ENCODE measurements at regions not wholly inside any gene's neighbourhood (a gene's known extent, or its start where the extent isn't known, plus 50 kb on each side); places are given as distances from the start of the nearest gene placed in this dataset.

DNA sequence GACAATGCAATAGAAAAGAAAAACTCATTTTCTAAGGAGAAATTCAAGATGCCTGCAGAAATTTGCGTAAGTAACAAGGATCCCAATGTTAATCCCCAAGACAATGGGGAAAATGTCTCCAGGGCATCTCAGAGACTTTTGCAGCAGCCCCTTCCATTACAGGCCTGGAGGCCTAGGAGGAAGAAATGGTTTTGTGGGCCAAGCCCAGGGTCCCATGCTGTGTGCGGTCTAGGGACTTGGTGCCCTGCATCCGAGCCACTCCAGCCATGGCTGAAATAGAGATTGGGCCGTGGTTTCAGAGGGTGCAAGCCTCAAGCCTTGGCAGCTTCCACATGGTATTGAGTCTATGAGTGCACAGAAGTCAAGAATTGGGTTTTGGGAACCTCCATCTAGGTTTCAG lies 103.9 kb upstream of the ACVR1 start:
- Histone ChIP-seq H3K36me3 (no peaks in the 10 kb centered on the region), H3K27ac (no peak overlapping the region), H3K9me3 (no peaks in the 10 kb centered on the region), H3K4me1 (no peaks in the 10 kb centered on the region), H3K4me3 (no peak overlapping the region), H3K27me3 (no peaks in the 10 kb centered on the region)
- in situ Hi-C loops (cut with MboI; ENCODE audit: low sequenced_read_pairs in 4 of 4) = no loop called here
- DNase-seq (no peak), ATAC-seq (no peak)
- intact Hi-C loops (cut with DNase I; ENCODE audit: low total_unique reads) = no loop called here
- TF ChIP-seq POLR2A (IDR thresholded peaks at IDR 0.05) = no peak
- TF ChIP-seq, protein P1, sequence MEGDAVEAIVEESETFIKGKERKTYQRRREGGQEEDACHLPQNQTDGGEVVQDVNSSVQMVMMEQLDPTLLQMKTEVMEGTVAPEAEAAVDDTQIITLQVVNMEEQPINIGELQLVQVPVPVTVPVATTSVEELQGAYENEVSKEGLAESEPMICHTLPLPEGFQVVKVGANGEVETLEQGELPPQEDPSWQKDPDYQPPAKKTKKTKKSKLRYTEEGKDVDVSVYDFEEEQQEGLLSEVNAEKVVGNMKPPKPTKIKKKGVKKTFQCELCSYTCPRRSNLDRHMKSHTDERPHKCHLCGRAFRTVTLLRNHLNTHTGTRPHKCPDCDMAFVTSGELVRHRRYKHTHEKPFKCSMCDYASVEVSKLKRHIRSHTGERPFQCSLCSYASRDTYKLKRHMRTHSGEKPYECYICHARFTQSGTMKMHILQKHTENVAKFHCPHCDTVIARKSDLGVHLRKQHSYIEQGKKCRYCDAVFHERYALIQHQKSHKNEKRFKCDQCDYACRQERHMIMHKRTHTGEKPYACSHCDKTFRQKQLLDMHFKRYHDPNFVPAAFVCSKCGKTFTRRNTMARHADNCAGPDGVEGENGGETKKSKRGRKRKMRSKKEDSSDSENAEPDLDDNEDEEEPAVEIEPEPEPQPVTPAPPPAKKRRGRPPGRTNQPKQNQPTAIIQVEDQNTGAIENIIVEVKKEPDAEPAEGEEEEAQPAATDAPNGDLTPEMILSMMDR (IDR thresholded peaks at IDR 0.05 in 4 of 5, conservative IDR thresholded peaks at IDR 0.05 in 1 of 5) = no peak

DNA sequence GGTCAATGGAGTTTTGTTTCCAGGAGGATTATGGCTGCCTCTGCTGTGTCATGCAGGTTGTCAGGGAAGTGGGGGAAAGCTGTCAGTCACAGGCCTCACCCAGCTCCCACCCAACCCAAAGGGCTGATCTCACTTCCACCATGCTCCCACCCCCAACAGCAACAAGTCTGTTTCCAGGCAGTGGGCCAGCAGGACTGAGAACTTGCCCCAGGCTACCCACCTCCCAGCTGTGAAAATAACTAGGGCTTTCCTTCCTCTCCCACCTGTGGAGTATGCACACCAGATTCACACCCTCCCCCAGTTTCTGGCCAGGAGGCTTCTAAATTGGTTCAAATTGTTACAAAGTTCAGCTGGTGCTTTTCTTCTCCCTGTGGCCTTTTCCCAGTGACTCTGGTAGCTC lies 95.6 kb upstream of the ACVR1 start:
- Histone ChIP-seq H3K4me1 (no peaks in the 10 kb centered on the region), H3K27ac (no peak overlapping the region), H3K36me3 (no peaks in the 10 kb centered on the region), H3K27me3 (no peaks in the 10 kb centered on the region), H3K9me3 (no peaks in the 10 kb centered on the region), H3K4me3 (no peak overlapping the region)
- intact Hi-C loops (cut with DNase I; ENCODE audit: low total_unique reads) (no loop called here), in situ Hi-C loops (cut with MboI; ENCODE audit: low sequenced_read_pairs in 4 of 4) (no loop called here)
- TF ChIP-seq POLR2A (IDR thresholded peaks at IDR 0.05) = no peak
- TF ChIP-seq, protein P1 (IDR thresholded peaks at IDR 0.05 in 4 of 5, conservative IDR thresholded peaks at IDR 0.05 in 1 of 5) = no peak
- ATAC-seq (no peak), DNase-seq (no peak)

DNA sequence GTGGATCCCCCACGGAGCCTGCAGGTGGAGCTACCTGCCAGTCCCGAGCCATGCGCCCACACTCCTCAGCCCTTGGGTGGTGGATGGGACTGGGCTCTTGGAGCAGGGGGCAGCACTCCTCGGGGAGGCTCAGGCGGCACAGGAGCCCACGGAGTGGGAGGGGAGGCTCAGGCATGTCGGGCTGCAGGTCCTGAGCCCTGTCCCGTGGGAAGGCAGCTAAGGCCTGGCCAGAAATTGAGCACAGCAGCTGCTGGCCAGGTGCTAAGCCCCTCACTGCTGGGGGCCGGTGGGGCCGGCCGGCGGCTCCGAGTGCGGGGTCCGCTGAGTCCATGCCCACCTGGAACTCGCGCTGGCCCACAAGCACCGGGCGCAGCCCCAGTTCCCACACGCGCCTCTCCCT lies 91.7 kb upstream of the ACVR1 start:
- no peak for ATAC-seq
- H3K4me3 ChIP-seq = no peak overlapping the region
- no peak overlapping the region for H3K27ac ChIP-seq
- no peaks in the 10 kb centered on the region for H3K4me1 ChIP-seq
- DNase-seq = no peak
- in situ Hi-C loops (cut with MboI; ENCODE audit: low sequenced_read_pairs in 4 of 4) (no loop called here), intact Hi-C loops (cut with DNase I; ENCODE audit: low total_unique reads) (no loop called here)
- no peak for TF ChIP-seq POLR2A (IDR thresholded peaks at IDR 0.05)
- TF ChIP-seq, protein P1 (IDR thresholded peaks at IDR 0.05 in 4 of 5, conservative IDR thresholded peaks at IDR 0.05 in 1 of 5) = no peak
- no peaks in the 10 kb centered on the region for H3K27me3 ChIP-seq
- no peaks in the 10 kb centered on the region for H3K9me3 ChIP-seq
- no peaks in the 10 kb centered on the region for H3K36me3 ChIP-seq

DNA sequence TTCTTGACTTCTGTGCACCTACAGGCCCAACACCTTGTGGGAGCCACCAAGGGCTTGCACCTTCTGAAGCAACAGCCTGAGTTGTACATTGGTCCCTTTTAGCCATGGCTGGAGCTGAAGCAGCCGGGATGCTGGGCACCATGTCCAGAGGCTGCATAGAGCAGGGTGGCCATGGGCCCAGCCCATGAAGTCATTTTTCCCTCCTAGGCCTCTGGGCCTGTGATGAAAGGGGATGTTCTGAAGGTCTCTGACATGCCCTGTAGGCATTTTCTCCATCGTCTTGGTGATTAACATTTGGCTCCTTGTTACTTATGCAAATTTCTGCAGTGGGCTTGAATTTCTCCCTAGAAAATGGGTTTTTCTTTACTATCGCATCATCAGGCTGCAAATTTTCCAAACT lies 83.1 kb upstream of the ACVR1 start:
- H3K4me1 ChIP-seq = no peaks in the 10 kb centered on the region
- intact Hi-C loops (cut with DNase I; ENCODE audit: low total_unique reads) = no loop called here
- no peak overlapping the region for H3K4me3 ChIP-seq
- DNase-seq (no peak), ATAC-seq (no peak)
- H3K27me3 ChIP-seq = no peaks in the 10 kb centered on the region
- in situ Hi-C loops (cut with MboI; ENCODE audit: low sequenced_read_pairs in 4 of 4) = no loop called here
- H3K36me3 ChIP-seq = no peaks in the 10 kb centered on the region
- no peaks in the 10 kb centered on the region for H3K9me3 ChIP-seq
- H3K27ac ChIP-seq = no peak overlapping the region
- TF ChIP-seq POLR2A (IDR thresholded peaks at IDR 0.05) = no peak
- TF ChIP-seq, protein P1 (IDR thresholded peaks at IDR 0.05 in 4 of 5, conservative IDR thresholded peaks at IDR 0.05 in 1 of 5) = no peak

DNA sequence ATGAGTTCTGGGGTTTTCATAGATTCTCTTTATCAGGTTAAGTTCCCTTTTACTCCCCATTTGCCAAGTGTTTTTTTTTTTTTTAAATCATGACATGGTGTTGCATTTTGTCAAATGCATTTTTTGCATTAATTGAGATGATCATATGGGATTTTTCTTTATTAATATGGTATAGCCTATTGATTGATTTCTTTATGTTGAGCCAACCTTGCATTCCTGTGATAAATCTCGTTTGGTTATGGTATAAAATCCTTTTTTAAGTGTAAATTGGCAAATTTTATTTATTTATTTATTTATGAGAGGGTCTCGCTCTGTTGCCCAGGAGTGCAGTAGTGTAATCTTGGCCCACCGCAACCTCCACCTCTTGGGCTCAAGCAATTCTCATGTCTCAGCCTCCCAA lies 81.5 kb upstream of the ACVR1 start:
- no peaks in the 10 kb centered on the region for H3K27me3 ChIP-seq
- no peaks in the 10 kb centered on the region for H3K4me1 ChIP-seq
- no peak for TF ChIP-seq POLR2A (IDR thresholded peaks at IDR 0.05)
- TF ChIP-seq, protein P1 (IDR thresholded peaks at IDR 0.05 in 4 of 5, conservative IDR thresholded peaks at IDR 0.05 in 1 of 5) = no peak
- intact Hi-C loops (cut with DNase I; ENCODE audit: low total_unique reads) (no loop called here), in situ Hi-C loops (cut with MboI; ENCODE audit: low sequenced_read_pairs in 4 of 4) (no loop called here)
- H3K9me3 ChIP-seq = no peaks in the 10 kb centered on the region
- H3K36me3 ChIP-seq = no peaks in the 10 kb centered on the region
- no peak overlapping the region for H3K27ac ChIP-seq
- ATAC-seq = no peak
- H3K4me3 ChIP-seq = no peak overlapping the region
- DNase-seq = no peak
